GM12873 (cell line): ENCODE measurements at regions not wholly inside any gene's neighbourhood (a gene's known extent, or its start where the extent isn't known, plus 50 kb on each side); places are given as distances from the start of the nearest gene placed in this dataset.

ENCODE experiments used
- CTCF ChIP-seq: IDR thresholded peaks from 2 replicates; pipeline ENCODE4 v1.5.1; 2012; ENCODE audit warnings: low read depth, mild to moderate bottlenecking, moderate library complexity, low read length, control low read depth; ENCODE audit not compliant: insufficient read depth; ENCODE audit errors: missing control alignments

- TF ChIP-seq CTCF = no peak
Measured at GRCh38 chr5:4203146-4203545, 607.5 kb downstream of the IRX1 start.

DNA sequence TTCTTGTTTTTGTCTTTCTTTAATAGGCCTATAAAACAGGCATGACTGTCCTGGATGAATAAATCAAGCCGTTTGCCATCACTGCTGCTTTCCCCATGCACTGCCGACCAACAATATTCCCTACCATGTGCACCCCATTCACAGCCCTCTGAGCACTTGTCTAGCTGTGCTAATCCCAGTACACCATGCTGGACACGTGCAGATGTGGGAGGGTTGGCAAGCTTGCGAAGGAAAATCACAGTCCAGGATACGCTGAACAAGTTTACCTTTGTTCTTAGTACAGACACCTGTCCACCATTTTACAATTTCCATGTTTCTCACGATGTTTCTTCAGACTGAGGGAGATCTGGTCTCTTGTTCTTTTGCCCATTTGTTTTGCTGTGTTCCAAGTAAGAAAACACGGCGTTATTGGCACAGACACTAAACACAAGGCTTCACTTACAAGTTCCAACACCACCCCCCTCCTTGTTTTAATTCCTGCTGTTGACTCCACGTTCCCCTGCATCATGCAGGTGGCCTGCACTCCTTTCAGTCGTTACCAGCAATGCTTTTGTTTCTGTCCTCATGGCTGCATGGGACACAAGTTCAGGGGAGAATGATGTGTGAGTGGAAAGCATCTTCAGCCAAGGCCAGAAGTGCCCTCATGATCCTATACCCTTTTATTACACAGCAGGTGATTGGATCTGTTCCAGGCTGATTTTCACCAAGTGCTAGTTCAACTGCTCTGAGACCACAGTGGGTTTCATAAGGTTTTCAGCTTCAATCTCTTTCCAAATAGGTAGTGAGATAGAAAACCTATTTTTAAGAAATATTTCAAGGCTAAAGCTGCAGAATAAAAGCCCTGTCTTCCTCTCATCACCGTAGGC is 608.9 kb downstream of the IRX1 start:
- TF ChIP-seq CTCF = no peak

GRCh38 chr5:4205398-4205797 is 609.8 kb downstream of the IRX1 start:
- no peak for TF ChIP-seq CTCF

DNA sequence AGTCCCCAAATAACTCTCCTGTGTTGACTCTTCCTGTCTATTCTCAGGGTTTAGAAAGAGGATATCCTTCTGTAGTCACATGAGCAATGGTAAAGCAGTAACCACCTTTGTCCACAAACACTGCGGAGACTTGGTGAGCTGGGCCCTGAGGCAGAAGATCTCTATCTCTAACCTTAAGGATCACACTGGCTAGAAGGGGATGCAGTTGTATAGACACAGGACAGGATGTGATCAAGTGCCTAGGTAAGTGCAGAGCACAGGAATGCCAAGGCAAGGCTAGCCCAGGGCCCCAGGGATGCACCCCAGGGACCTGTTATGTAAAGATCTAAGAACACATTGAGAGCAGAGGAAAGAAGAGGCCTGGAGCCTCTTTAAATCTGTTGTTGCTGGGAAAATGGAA is 610.5 kb downstream of the IRX1 start:
- no peak for TF ChIP-seq CTCF

DNA sequence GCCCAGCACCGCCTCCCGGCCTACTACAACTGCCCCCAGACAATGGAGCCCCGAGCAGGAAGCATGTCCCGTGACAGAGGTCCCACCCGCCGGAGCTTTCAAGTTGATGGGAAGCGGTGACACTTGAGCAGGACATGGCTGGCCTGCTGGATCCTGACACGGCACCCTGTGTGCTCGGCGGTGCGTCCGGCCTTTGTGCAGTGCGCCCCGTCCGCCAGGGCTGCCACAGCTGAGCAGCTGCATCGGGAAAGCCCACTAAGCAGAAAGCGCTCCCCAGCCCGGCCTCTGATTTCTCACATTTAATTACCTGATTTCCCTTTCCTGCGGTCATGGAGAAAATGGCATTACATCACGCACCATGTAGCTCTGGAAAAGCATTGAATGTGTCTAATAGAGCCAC is 611.9 kb downstream of the IRX1 start:
- TF ChIP-seq CTCF = no peak

DNA sequence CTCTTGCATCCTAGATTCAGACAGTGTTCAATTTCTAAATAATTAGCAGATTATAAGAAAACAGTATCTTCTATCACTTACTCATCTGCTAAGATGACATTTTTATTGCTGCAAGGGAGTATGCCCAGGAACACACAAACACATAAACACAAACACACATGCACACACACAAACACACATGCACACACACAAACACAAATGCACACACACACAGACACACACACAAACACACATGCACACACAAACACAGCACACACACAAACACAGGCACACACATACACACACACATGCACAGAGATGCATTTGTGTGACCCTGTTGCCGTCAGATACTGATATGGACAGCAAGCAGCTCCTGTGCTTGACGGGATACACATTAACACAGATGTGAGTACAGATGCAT is 612.9 kb downstream of the IRX1 start:
- TF ChIP-seq CTCF = no peak

DNA sequence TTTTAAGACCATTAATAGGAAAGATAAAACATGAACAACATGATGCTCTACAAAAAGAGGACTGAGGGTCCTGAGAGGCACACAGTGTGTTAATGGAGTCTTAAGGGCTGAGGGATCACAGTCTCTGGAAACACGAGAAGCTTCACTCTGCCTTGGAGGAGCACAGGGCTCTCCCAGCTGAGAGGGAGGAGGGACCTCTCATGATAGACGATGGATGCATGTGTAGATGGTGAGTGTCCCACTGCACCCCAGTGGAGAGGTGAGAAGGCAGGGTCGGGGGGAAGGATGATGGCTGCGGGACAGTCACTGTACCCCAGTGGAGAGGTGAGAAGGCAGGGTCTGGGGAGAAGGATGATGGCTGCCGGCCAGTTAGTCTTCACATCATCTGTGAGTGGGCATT is 613.4 kb downstream of the IRX1 start:
- TF ChIP-seq CTCF = no peak
